ENCODE measurements at regions not wholly inside any gene's neighbourhood (a gene's known extent, or its start where the extent isn't known, plus 50 kb on each side); places are given as distances from the start of the nearest gene placed in this dataset.
"Not testable (repeated sequence)": the region's sequence is repeated elsewhere in the genome, so short reads cannot be mapped to it uniquely, and the experiment has no call there.

GRCh38 chr9:85160944-85161343 lies 491.4 kb downstream of the NTRK2 start:
- H3K27ac Mint-ChIP-seq; H3K4me3 Mint-ChIP-seq; H3K36me3 Mint-ChIP-seq (ENCODE audit: low read depth); H3K9me3 Mint-ChIP-seq; H3K4me1 Mint-ChIP-seq (ENCODE audit: low read depth); H3K27me3 Mint-ChIP-seq: not testable (repeated sequence)

GRCh38 chr9:85158512-85158911 lies 489.0 kb downstream of the NTRK2 start:
- Mint-ChIP-seq H3K4me3 (no peak overlapping the region), H3K27ac (no peak overlapping the region), H3K27me3 (no peaks in the 10 kb centered on the region), H3K36me3 (ENCODE audit: low read depth) (no peaks in the 10 kb centered on the region), H3K9me3 (no peaks in the 10 kb centered on the region), H3K4me1 (ENCODE audit: low read depth) (no peaks in the 10 kb centered on the region)

GRCh38 chr9:85157772-85158171 lies 488.2 kb downstream of the NTRK2 start:
- Mint-ChIP-seq H3K4me1 (ENCODE audit: low read depth) (no peaks in the 10 kb centered on the region), H3K36me3 (ENCODE audit: low read depth) (no peaks in the 10 kb centered on the region), H3K27ac (no peak overlapping the region), H3K27me3 (no peaks in the 10 kb centered on the region), H3K4me3 (no peak overlapping the region), H3K9me3 (no peaks in the 10 kb centered on the region)

- no peaks in the 10 kb centered on the region for H3K36me3 Mint-ChIP-seq (ENCODE audit: low read depth)
- H3K27ac Mint-ChIP-seq: no peak overlapping the region
- no peaks in the 10 kb centered on the region for H3K27me3 Mint-ChIP-seq
- H3K4me3 Mint-ChIP-seq: no peak overlapping the region
- H3K4me1 Mint-ChIP-seq (ENCODE audit: low read depth): no peaks in the 10 kb centered on the region
- no peaks in the 10 kb centered on the region for H3K9me3 Mint-ChIP-seq
These were observed 487.1 kb downstream of the NTRK2 start for GRCh38 chr9:85156652-85157051.

- H3K36me3 Mint-ChIP-seq (ENCODE audit: low read depth): no peaks in the 10 kb centered on the region
- H3K27me3 Mint-ChIP-seq: no peaks in the 10 kb centered on the region
These were observed 485.8 kb downstream of the NTRK2 start for GRCh38 chr9:85155352-85155751.

GRCh38 chr9:85151741-85152140 lies 482.2 kb downstream of the NTRK2 start:
- Mint-ChIP-seq H3K4me1 (ENCODE audit: low read depth) (no peaks in the 10 kb centered on the region), H3K4me3 (no peak overlapping the region), H3K36me3 (ENCODE audit: low read depth) (no peaks in the 10 kb centered on the region), H3K9me3 (no peaks in the 10 kb centered on the region), H3K27me3 (peaks cover 6% of the 10 kb centered on the region), H3K27ac (no peak overlapping the region)

More at GRCh38 chr9:85155352-85155751, 485.8 kb downstream of the NTRK2 start:
- Mint-ChIP-seq H3K4me3 (no peak overlapping the region), H3K27ac (no peak overlapping the region), H3K4me1 (ENCODE audit: low read depth) (no peaks in the 10 kb centered on the region), H3K9me3 (no peaks in the 10 kb centered on the region)

GRCh38 chr9:85151162-85151561 lies 481.6 kb downstream of the NTRK2 start:
- H3K27ac Mint-ChIP-seq: no peak overlapping the region
- H3K27me3 Mint-ChIP-seq: peaks cover 6% of the 10 kb centered on the region
- no peaks in the 10 kb centered on the region for H3K4me1 Mint-ChIP-seq (ENCODE audit: low read depth)
- no peak overlapping the region for H3K4me3 Mint-ChIP-seq
- no peaks in the 10 kb centered on the region for H3K9me3 Mint-ChIP-seq
- no peaks in the 10 kb centered on the region for H3K36me3 Mint-ChIP-seq (ENCODE audit: low read depth)

- H3K4me3 Mint-ChIP-seq: no peak overlapping the region
- H3K27me3 Mint-ChIP-seq: peaks cover 6% of the 10 kb centered on the region
- no peaks in the 10 kb centered on the region for H3K36me3 Mint-ChIP-seq (ENCODE audit: low read depth)
- no peak overlapping the region for H3K27ac Mint-ChIP-seq
- no peaks in the 10 kb centered on the region for H3K9me3 Mint-ChIP-seq
- no peaks in the 10 kb centered on the region for H3K4me1 Mint-ChIP-seq (ENCODE audit: low read depth)
These were observed 477.6 kb downstream of the NTRK2 start for GRCh38 chr9:85147046-85147640.

- Mint-ChIP-seq H3K27ac (no peak overlapping the region), H3K9me3 (peaks cover 6% of the 10 kb centered on the region), H3K36me3 (ENCODE audit: low read depth) (no peaks in the 10 kb centered on the region), H3K4me3 (no peak overlapping the region), H3K4me1 (ENCODE audit: low read depth) (no peaks in the 10 kb centered on the region), H3K27me3 (peaks cover 10% of the 10 kb centered on the region)
These were observed 473.4 kb downstream of the NTRK2 start for GRCh38 chr9:85142968-85143367.

GRCh38 chr9:85142496-85142911 lies 473.0 kb downstream of the NTRK2 start:
- peaks cover 9% of the 10 kb centered on the region for H3K27me3 Mint-ChIP-seq
- no peak overlapping the region for H3K4me3 Mint-ChIP-seq
- H3K4me1 Mint-ChIP-seq (ENCODE audit: low read depth): no peaks in the 10 kb centered on the region
- H3K36me3 Mint-ChIP-seq (ENCODE audit: low read depth): no peaks in the 10 kb centered on the region
- no peak overlapping the region for H3K27ac Mint-ChIP-seq
- peaks cover 6% of the 10 kb centered on the region for H3K9me3 Mint-ChIP-seq

- Mint-ChIP-seq H3K36me3 (ENCODE audit: low read depth) (no peaks in the 10 kb centered on the region), H3K9me3 (peaks cover 18% of the 10 kb centered on the region), H3K4me3 (no peak overlapping the region), H3K4me1 (ENCODE audit: low read depth) (no peaks in the 10 kb centered on the region), H3K27ac (no peak overlapping the region), H3K27me3 (peaks cover 5% of the 10 kb centered on the region)
These were observed 468.2 kb downstream of the NTRK2 start for GRCh38 chr9:85137696-85138095.

- H3K27ac Mint-ChIP-seq: no peak overlapping the region
- H3K36me3 Mint-ChIP-seq (ENCODE audit: low read depth): no peaks in the 10 kb centered on the region
- no peak overlapping the region for H3K4me3 Mint-ChIP-seq
- peaks cover 23% of the 10 kb centered on the region for H3K9me3 Mint-ChIP-seq
- H3K4me1 Mint-ChIP-seq (ENCODE audit: low read depth): no peaks in the 10 kb centered on the region
- peaks cover 5% of the 10 kb centered on the region for H3K27me3 Mint-ChIP-seq
These were observed 467.5 kb downstream of the NTRK2 start for GRCh38 chr9:85136987-85137386.

GRCh38 chr9:85136507-85136906 lies 467.0 kb downstream of the NTRK2 start:
- Mint-ChIP-seq H3K36me3 (ENCODE audit: low read depth) (no peaks in the 10 kb centered on the region), H3K27ac (no peak overlapping the region), H3K9me3 (peaks cover 20% of the 10 kb centered on the region), H3K4me1 (ENCODE audit: low read depth) (no peaks in the 10 kb centered on the region), H3K27me3 (peaks cover 2% of the 10 kb centered on the region), H3K4me3 (no peak overlapping the region)

GRCh38 chr9:85130764-85131163 lies 461.2 kb downstream of the NTRK2 start:
- Mint-ChIP-seq H3K4me1 (ENCODE audit: low read depth) (no peaks in the 10 kb centered on the region), H3K27ac (no peak overlapping the region), H3K9me3 (peaks cover 17% of the 10 kb centered on the region), H3K4me3 (no peak overlapping the region), H3K27me3 (peaks cover 6% of the 10 kb centered on the region), H3K36me3 (ENCODE audit: low read depth) (no peaks in the 10 kb centered on the region)

GRCh38 chr9:85130260-85130659 lies 460.7 kb downstream of the NTRK2 start:
- H3K4me3 Mint-ChIP-seq: no peak overlapping the region
- H3K27ac Mint-ChIP-seq: no peak overlapping the region
- H3K4me1 Mint-ChIP-seq (ENCODE audit: low read depth): no peaks in the 10 kb centered on the region
- H3K36me3 Mint-ChIP-seq (ENCODE audit: low read depth): no peaks in the 10 kb centered on the region
- H3K27me3 Mint-ChIP-seq: peaks cover 6% of the 10 kb centered on the region
- peaks cover 15% of the 10 kb centered on the region for H3K9me3 Mint-ChIP-seq

- H3K36me3 Mint-ChIP-seq (ENCODE audit: low read depth): no peaks in the 10 kb centered on the region
- H3K27ac Mint-ChIP-seq: no peak overlapping the region
- H3K4me1 Mint-ChIP-seq (ENCODE audit: low read depth): no peaks in the 10 kb centered on the region
- peaks cover 6% of the 10 kb centered on the region for H3K27me3 Mint-ChIP-seq
- peaks cover 13% of the 10 kb centered on the region for H3K9me3 Mint-ChIP-seq
- H3K4me3 Mint-ChIP-seq: no peak overlapping the region
These were observed 460.0 kb downstream of the NTRK2 start for GRCh38 chr9:85129514-85129913.
